ENCODE measurements at regions not wholly inside any gene's neighbourhood (a gene's known extent, or its start where the extent isn't known, plus 50 kb on each side); places are given as distances from the start of the nearest gene placed in this dataset.

DNA sequence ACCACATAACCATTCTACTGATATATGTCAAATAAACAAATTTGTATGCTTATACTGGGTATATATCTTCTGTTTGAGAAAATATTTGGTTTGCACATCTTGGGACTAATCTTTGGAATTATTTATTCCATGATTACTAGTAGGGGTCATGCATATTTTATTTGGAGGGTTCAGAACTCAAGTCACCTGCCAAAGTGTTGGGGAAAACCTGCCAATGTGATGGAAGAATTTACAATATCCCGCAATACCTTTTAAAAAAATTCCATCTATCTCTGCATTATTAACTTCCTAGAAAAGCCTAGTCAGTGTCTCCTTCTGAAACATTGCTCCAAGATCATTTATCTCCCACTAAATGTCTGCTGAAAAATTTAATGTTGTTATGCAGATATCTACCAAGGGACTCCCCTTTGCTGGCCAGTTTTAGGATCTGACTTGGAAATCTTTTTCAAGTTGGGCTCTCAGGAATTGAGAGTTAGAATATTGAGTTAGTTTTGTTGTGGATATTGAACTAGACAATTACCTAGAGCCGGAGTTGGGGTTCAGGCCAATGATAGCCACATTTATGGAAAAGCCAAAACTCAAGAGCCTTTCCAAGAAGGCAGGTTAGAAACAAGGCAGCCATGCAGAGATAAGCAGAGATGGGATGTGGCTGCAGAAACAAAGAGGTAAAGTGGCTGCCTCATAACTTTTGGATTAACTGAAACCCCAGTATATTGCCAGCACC is 425.2 kb downstream of the ADAMTS20 start:
- Histone ChIP-seq H3K4me3 (ENCODE audit: low read depth in 1 of 3, low read length in 3 of 3) (no peak overlapping the region), H3K36me3 (ENCODE audit: control insufficient read depth in 4 of 4, insufficient read depth in 3 of 4, low read depth in 1 of 4, low read length in 3 of 4) (no peaks in the 10 kb centered on the region), H3K9me3 (ENCODE audit: control insufficient read depth in 4 of 4, low read length in 3 of 4) (no peaks in the 10 kb centered on the region), H3K27me3 (ENCODE audit: control insufficient read depth in 4 of 4, insufficient read depth in 4 of 4, low read length in 3 of 4) (no peaks in the 10 kb centered on the region), H3K27ac (ENCODE audit: low read depth in 1 of 2, low read length in 2 of 2) (no peak overlapping the region), H3K9ac (ENCODE audit: low read depth in 1 of 2, low read length in 2 of 2) (no peak overlapping the region), H3K4me1 (ENCODE audit: control insufficient read depth in 4 of 4, insufficient read depth in 4 of 4, low read length in 3 of 4) (no peaks in the 10 kb centered on the region)
- TF ChIP-seq EGR1 (IDR thresholded peaks at IDR 0.05; ENCODE audit: low read depth in 2 of 2) (no peak), SP1 (IDR thresholded peaks at IDR 0.05) (no peak), RAD21 (IDR thresholded peaks at IDR 0.05) (no peak)
- DNase-seq (ENCODE audit: low spot score): no peak
- 78% methylated on average over 2 of the region's 2 CpGs for WGBS

GRCh38 chr12:43123461-43123860 is 428.5 kb downstream of the ADAMTS20 start:
- Histone ChIP-seq H3K4me3 (ENCODE audit: low read depth in 1 of 3, low read length in 3 of 3) (no peak overlapping the region), H3K36me3 (ENCODE audit: control insufficient read depth in 4 of 4, insufficient read depth in 3 of 4, low read depth in 1 of 4, low read length in 3 of 4) (no peaks in the 10 kb centered on the region), H3K27me3 (ENCODE audit: control insufficient read depth in 4 of 4, insufficient read depth in 4 of 4, low read length in 3 of 4) (peaks cover 0 to 2% (median 0%) of the 10 kb centered on the region in 4 donors), H3K9ac (ENCODE audit: low read depth in 1 of 2, low read length in 2 of 2) (no peak overlapping the region), H3K27ac (ENCODE audit: low read depth in 1 of 2, low read length in 2 of 2) (no peak overlapping the region), H3K4me1 (ENCODE audit: control insufficient read depth in 4 of 4, insufficient read depth in 4 of 4, low read length in 3 of 4) (no peaks in the 10 kb centered on the region), H3K9me3 (ENCODE audit: control insufficient read depth in 4 of 4, low read length in 3 of 4) (no peaks in the 10 kb centered on the region)
- TF ChIP-seq, protein P1, sequence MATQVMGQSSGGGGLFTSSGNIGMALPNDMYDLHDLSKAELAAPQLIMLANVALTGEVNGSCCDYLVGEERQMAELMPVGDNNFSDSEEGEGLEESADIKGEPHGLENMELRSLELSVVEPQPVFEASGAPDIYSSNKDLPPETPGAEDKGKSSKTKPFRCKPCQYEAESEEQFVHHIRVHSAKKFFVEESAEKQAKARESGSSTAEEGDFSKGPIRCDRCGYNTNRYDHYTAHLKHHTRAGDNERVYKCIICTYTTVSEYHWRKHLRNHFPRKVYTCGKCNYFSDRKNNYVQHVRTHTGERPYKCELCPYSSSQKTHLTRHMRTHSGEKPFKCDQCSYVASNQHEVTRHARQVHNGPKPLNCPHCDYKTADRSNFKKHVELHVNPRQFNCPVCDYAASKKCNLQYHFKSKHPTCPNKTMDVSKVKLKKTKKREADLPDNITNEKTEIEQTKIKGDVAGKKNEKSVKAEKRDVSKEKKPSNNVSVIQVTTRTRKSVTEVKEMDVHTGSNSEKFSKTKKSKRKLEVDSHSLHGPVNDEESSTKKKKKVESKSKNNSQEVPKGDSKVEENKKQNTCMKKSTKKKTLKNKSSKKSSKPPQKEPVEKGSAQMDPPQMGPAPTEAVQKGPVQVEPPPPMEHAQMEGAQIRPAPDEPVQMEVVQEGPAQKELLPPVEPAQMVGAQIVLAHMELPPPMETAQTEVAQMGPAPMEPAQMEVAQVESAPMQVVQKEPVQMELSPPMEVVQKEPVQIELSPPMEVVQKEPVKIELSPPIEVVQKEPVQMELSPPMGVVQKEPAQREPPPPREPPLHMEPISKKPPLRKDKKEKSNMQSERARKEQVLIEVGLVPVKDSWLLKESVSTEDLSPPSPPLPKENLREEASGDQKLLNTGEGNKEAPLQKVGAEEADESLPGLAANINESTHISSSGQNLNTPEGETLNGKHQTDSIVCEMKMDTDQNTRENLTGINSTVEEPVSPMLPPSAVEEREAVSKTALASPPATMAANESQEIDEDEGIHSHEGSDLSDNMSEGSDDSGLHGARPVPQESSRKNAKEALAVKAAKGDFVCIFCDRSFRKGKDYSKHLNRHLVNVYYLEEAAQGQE (IDR thresholded peaks at IDR 0.05): no peak
- TF ChIP-seq RXRA (IDR thresholded peaks at IDR 0.05) (no peak), MAX (IDR thresholded peaks at IDR 0.05) (no peak), TAF1 (conservative IDR thresholded peaks at IDR 0.05) (no peak)
- TF ChIP-seq, protein P2, sequence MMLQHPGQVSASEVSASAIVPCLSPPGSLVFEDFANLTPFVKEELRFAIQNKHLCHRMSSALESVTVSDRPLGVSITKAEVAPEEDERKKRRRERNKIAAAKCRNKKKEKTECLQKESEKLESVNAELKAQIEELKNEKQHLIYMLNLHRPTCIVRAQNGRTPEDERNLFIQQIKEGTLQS (IDR thresholded peaks at IDR 0.05): no peak
- no peak for DNase-seq (ENCODE audit: low spot score)

- no peak overlapping the region for H3K4me3 ChIP-seq (ENCODE audit: low read depth in 1 of 3, low read length in 3 of 3)
- TF ChIP-seq, protein P3, sequence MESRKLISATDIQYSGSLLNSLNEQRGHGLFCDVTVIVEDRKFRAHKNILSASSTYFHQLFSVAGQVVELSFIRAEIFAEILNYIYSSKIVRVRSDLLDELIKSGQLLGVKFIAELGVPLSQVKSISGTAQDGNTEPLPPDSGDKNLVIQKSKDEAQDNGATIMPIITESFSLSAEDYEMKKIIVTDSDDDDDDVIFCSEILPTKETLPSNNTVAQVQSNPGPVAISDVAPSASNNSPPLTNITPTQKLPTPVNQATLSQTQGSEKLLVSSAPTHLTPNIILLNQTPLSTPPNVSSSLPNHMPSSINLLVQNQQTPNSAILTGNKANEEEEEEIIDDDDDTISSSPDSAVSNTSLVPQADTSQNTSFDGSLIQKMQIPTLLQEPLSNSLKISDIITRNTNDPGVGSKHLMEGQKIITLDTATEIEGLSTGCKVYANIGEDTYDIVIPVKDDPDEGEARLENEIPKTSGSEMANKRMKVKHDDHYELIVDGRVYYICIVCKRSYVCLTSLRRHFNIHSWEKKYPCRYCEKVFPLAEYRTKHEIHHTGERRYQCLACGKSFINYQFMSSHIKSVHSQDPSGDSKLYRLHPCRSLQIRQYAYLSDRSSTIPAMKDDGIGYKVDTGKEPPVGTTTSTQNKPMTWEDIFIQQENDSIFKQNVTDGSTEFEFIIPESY (IDR thresholded peaks at IDR 0.05): no peak
- no peak for TF ChIP-seq NR2F2 (IDR thresholded peaks at IDR 0.05)
- TF ChIP-seq GABPA (IDR thresholded peaks at IDR 0.05 in 1 of 2, conservative IDR thresholded peaks at IDR 0.05 in 1 of 2): no peak
- no peak for TF ChIP-seq RAD21 (IDR thresholded peaks at IDR 0.05)
- TF ChIP-seq CTCF (IDR thresholded peaks at IDR 0.05; ENCODE audit: low read depth, low read length, missing input control): no peak
- no peak for TF ChIP-seq JUND (IDR thresholded peaks at IDR 0.05)
- TF ChIP-seq, protein P2 (IDR thresholded peaks at IDR 0.05): no peak
- no peak for TF ChIP-seq FOXA2 (IDR thresholded peaks at IDR 0.05)
- TF ChIP-seq FOXA1 (IDR thresholded peaks at IDR 0.05): no peak
- no peak for TF ChIP-seq SP1 (IDR thresholded peaks at IDR 0.05)
- TF ChIP-seq, protein P1 (IDR thresholded peaks at IDR 0.05): no peak
- DNase-seq (ENCODE audit: low spot score): no peak
- no peak overlapping the region for H3K27ac ChIP-seq (ENCODE audit: low read depth in 1 of 2, low read length in 2 of 2)
- no peaks in the 10 kb centered on the region for H3K36me3 ChIP-seq (ENCODE audit: control insufficient read depth in 4 of 4, insufficient read depth in 3 of 4, low read depth in 1 of 4, low read length in 3 of 4)
- no peaks in the 10 kb centered on the region for H3K9me3 ChIP-seq (ENCODE audit: control insufficient read depth in 4 of 4, low read length in 3 of 4)
- 80% methylated on average over 1 of the region's 1 CpG for WGBS
- H3K27me3 ChIP-seq (ENCODE audit: control insufficient read depth in 4 of 4, insufficient read depth in 4 of 4, low read length in 3 of 4): peaks cover 0 to 2% (median 0%) of the 10 kb centered on the region in 4 donors
- H3K4me1 ChIP-seq (ENCODE audit: control insufficient read depth in 4 of 4, insufficient read depth in 4 of 4, low read length in 3 of 4): no peaks in the 10 kb centered on the region
- H3K9ac ChIP-seq (ENCODE audit: low read depth in 1 of 2, low read length in 2 of 2): no peak overlapping the region
Observed at GRCh38 chr12:43120150-43120549, 431.9 kb downstream of the ADAMTS20 start.

All from liver (tissue), 8 donors.